ENCODE measurements at regions not wholly inside any gene's neighbourhood (a gene's known extent, or its start where the extent isn't known, plus 50 kb on each side); places are given as distances from the start of the nearest gene placed in this dataset.

DNA sequence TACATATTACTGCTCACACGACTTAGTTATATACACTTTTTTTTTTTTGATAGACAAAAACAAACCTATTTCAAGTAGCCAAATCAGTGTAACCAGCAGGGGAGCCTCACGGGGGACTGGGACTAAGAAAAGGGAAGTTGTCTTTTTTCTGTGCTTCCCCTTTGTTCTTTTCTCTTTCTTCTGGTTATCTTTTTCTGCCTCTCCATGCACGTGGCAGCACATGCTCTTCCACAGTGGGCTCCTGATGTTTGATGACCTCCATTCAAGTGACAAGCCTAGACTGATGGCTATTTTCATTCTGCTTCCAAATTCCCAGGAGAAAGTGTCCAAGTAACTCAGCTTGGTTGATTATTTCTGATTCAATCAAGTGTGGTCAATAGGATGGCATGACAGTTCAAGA is 98.2 kb upstream of the STK39 start:
- H3K4me3 ChIP-seq = no peak overlapping the region
- H3K4me1 ChIP-seq (replicated peaks in 1 of 2) = peaks cover 0 to 3% of the 10 kb centered on the region in 2 donors
- no peaks in the 10 kb centered on the region for H3K27me3 ChIP-seq
- intact Hi-C loops (cut with DNase I) = loop anchor here (5.0 to 10.0 kb wide), 3 partner anchors 342 to 579 kb away; no protein-coding TSS in a partner anchor
- no peaks in the 10 kb centered on the region for H3K9me3 ChIP-seq (replicated peaks in 1 of 3)
- 27 to 43% (median 35%) methylated on average over 3 of the region's 3 CpGs for WGBS, 4 donors
- H3K36me3 ChIP-seq (replicated peaks in 1 of 2) = no peaks in the 10 kb centered on the region
- no peak for DNase-seq
- TF ChIP-seq, protein P1, sequence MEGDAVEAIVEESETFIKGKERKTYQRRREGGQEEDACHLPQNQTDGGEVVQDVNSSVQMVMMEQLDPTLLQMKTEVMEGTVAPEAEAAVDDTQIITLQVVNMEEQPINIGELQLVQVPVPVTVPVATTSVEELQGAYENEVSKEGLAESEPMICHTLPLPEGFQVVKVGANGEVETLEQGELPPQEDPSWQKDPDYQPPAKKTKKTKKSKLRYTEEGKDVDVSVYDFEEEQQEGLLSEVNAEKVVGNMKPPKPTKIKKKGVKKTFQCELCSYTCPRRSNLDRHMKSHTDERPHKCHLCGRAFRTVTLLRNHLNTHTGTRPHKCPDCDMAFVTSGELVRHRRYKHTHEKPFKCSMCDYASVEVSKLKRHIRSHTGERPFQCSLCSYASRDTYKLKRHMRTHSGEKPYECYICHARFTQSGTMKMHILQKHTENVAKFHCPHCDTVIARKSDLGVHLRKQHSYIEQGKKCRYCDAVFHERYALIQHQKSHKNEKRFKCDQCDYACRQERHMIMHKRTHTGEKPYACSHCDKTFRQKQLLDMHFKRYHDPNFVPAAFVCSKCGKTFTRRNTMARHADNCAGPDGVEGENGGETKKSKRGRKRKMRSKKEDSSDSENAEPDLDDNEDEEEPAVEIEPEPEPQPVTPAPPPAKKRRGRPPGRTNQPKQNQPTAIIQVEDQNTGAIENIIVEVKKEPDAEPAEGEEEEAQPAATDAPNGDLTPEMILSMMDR (IDR thresholded peaks at IDR 0.05) = no peak
- TF ChIP-seq POLR2A (IDR thresholded peaks at IDR 0.05) = no peak
- H3K27ac ChIP-seq = no peak overlapping the region

DNA sequence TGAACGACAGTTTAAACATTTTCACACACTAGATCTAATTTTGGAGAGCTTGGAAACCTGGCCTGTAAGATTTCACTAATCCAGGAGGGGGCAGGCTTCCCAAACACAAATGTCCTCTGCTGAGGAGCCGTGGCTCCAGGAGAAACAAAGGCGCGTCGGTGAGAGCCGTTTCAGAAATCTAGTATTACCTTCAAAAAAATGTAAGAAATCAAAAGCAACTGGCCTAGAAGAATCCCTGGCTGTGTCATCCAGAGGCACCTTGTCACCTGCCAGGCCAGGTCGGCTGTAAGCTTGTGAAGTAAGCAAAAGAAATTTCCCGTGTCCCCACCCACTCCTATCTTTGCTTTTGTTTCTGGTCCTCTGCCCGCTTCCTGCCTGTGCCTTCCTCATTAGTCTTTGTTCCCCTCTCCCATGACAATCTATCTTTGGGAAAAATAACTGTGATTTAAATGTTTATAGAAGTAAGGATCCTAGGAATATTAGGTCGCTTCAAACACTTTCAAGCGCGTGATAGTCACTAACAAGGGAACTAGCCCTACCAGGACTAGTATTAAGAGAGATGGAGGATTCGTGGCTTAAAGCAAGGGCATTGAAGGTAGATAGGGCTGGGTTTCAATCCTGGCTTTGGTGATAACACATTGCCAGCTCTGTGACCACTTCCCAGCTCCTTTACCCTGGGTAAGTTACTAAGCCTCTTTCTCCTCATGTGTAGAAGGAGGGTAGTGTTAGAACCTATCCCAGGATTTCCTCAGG is 99.5 kb upstream of the STK39 start:
- no peak for TF ChIP-seq POLR2A (IDR thresholded peaks at IDR 0.05)
- TF ChIP-seq, protein P1 (IDR thresholded peaks at IDR 0.05) = peak; percentile 62 to 92 (median 88)
- WGBS, 4 donors = 13 to 17% (median 16%) methylated on average over 13 of the region's 13 CpGs
- intact Hi-C loops (cut with DNase I) = loop anchor here (5.0 to 10.0 kb wide), 3 partner anchors 340 to 578 kb away; no protein-coding TSS in a partner anchor
- no peaks in the 10 kb centered on the region for H3K36me3 ChIP-seq (replicated peaks in 1 of 2)
- peak overlapping the region in 1 of 5 donors; percentile 26 for H3K27ac ChIP-seq
- no peaks in the 10 kb centered on the region for H3K27me3 ChIP-seq
- peak; percentile 68 to 89 (median 74) for DNase-seq
- peak overlapping the region in 2 of 4 donors; percentile 26 to 58 for H3K4me3 ChIP-seq
- H3K4me1 ChIP-seq (replicated peaks in 1 of 2) = peaks cover 0 to 3% of the 10 kb centered on the region in 2 donors
- no peaks in the 10 kb centered on the region for H3K9me3 ChIP-seq (replicated peaks in 1 of 3)

DNA sequence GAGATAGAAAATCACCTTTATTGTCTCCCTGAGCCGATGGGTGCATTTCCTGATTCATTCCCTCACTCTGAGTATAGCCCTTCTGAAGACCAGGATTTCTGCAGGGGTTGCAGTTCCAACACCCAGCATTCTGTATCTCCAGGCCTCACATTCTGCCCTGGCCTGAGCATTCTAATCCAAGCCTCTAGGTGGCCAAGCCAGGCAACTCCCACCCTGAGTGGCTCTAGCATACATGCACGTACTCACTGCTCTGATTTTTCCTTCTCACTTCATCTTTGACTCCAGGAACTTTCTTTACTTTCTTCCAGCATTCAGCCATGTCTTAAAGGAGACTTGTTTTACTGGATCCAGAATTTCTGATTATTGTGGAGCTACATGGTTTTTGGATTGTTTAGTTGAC is 100.7 kb upstream of the STK39 start:
- peak in 5 of 7 donors; percentile 11 to 65 (median 35) for DNase-seq
- intact Hi-C loops (cut with DNase I) = loop anchor here (5.0 to 10.0 kb wide), 3 partner anchors 339 to 577 kb away; no protein-coding TSS in a partner anchor
- Histone ChIP-seq H3K27me3 (no peaks in the 10 kb centered on the region), H3K9me3 (replicated peaks in 1 of 3) (no peaks in the 10 kb centered on the region), H3K27ac (no peak overlapping the region), H3K36me3 (replicated peaks in 1 of 2) (no peaks in the 10 kb centered on the region), H3K4me1 (replicated peaks in 1 of 2) (peaks cover 0 to 3% of the 10 kb centered on the region in 2 donors), H3K4me3 (no peak overlapping the region)
- TF ChIP-seq POLR2A (IDR thresholded peaks at IDR 0.05) = no peak
- TF ChIP-seq, protein P1 (IDR thresholded peaks at IDR 0.05) = peak; percentile 14 to 50 (median 33)
- WGBS, 4 donors = 75 to 84% (median 81%) methylated on average over 2 of the region's 2 CpGs

DNA sequence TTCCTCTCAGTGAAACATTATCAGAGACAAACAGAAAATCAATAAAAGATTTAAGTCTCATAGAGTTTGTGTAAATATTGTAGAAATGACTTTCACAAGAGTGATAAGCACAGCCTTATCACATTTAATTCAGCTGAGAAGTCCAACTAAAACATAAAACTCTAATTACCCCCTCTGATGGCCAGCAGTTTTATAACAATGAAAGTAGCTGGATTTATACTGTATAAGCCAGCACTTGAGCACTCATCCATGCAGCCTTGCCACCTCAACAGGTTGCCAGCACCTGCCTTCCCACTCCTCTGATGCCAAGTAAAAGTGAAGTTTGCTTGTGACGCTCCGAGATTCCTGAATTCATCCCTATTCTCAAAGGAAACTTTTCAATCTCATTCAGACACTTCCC is 103.0 kb upstream of the STK39 start:
- WGBS, 4 donors = 83 to 95% (median 87%) methylated on average over 2 of the region's 2 CpGs
- intact Hi-C loops (cut with DNase I) = no loop called here
- no peaks in the 10 kb centered on the region for H3K36me3 ChIP-seq (replicated peaks in 1 of 2)
- H3K4me1 ChIP-seq (replicated peaks in 1 of 2) = peaks cover 0 to 3% of the 10 kb centered on the region in 2 donors
- H3K27ac ChIP-seq = no peak overlapping the region
- no peaks in the 10 kb centered on the region for H3K27me3 ChIP-seq
- DNase-seq = no peak
- TF ChIP-seq POLR2A (IDR thresholded peaks at IDR 0.05) = no peak
- TF ChIP-seq, protein P1 (IDR thresholded peaks at IDR 0.05) = no peak
- H3K4me3 ChIP-seq = no peak overlapping the region
- no peaks in the 10 kb centered on the region for H3K9me3 ChIP-seq (replicated peaks in 1 of 3)
